H9 (cell line): ENCODE measurements at regions not wholly inside any gene's neighbourhood (a gene's known extent, or its start where the extent isn't known, plus 50 kb on each side); places are given as distances from the start of the nearest gene placed in this dataset.

Experiments used
- DNase-seq: peaks from one replicate; pipeline ENCODE4 v3.0.0-alpha.2; 2017
- H2AFZ ChIP-seq: one replicate; pipeline ENCODE4 v1.6.1; 2013; ENCODE audit warnings: mild to moderate bottlenecking, low read length, control low read depth, moderate library complexity
- H2AK5ac ChIP-seq: 2 replicates; pipeline ENCODE4 v1.6.1; 2013; ENCODE audit warnings: low read length, control low read depth, mixed read lengths; ENCODE audit not compliant: insufficient read length
- H2BK120ac ChIP-seq: one replicate; pipeline ENCODE4 v1.6.1; 2013; ENCODE audit warnings: low read depth, mild to moderate bottlenecking, low read length, control low read depth, inconsistent platforms; ENCODE audit not compliant: poor library complexity, severe bottlenecking
- H2BK12ac ChIP-seq: 2 replicates; pipeline ENCODE4 v1.6.1; 2013; ENCODE audit warnings: low read length, control low read depth, mixed read lengths, low read depth; ENCODE audit not compliant: insufficient read length
- H2BK15ac ChIP-seq: 2 replicates; pipeline ENCODE4 v1.6.1; 2013; ENCODE audit warnings: low read depth, low read length, control low read depth
- H2BK20ac ChIP-seq: one replicate; pipeline ENCODE4 v1.6.1; 2013; ENCODE audit warnings: low read depth, mild to moderate bottlenecking, low read length, control low read depth, inconsistent platforms; ENCODE audit not compliant: poor library complexity, severe bottlenecking
- H2BK5ac ChIP-seq: 2 replicates; pipeline ENCODE4 v1.6.1; 2013; ENCODE audit warnings: low read length, control low read depth, mixed read lengths; ENCODE audit not compliant: insufficient read length
- H3K14ac ChIP-seq: 2 replicates; pipeline ENCODE4 v1.6.1; 2013; ENCODE audit warnings: low read length, control low read depth; ENCODE audit not compliant: insufficient read depth
- H3K18ac ChIP-seq: 2 replicates; pipeline ENCODE4 v1.6.1; 2013; ENCODE audit warnings: low read depth, mild to moderate bottlenecking, mixed read lengths, low read length, control low read depth; ENCODE audit not compliant: insufficient read length
- H3K23ac ChIP-seq: 2 replicates; pipeline ENCODE4 v1.6.1; 2013; ENCODE audit warnings: low read length, control low read depth, mixed read lengths, low read depth; ENCODE audit not compliant: insufficient read length
- H3K23me2 ChIP-seq: 2 replicates; pipeline ENCODE4 v1.6.1; 2013; ENCODE audit warnings: low read depth, mild to moderate bottlenecking, mixed read lengths, low read length, control low read depth; ENCODE audit not compliant: insufficient read length, poor library complexity, severe bottlenecking
- H3K27ac ChIP-seq: 2 replicates; pipeline ENCODE4 v1.5.1; 2013; ENCODE audit warnings: low read length, control low read depth, mixed read lengths, low read depth; ENCODE audit not compliant: insufficient read length
- H3K27me3 ChIP-seq: 2 replicates; pipeline ENCODE4 v1.6.1; 2013; ENCODE audit warnings: low read length, control low read depth, inconsistent platforms; ENCODE audit not compliant: insufficient read depth
- H3K4ac ChIP-seq: 2 replicates; pipeline ENCODE4 v1.6.1; 2013; ENCODE audit warnings: low read depth, mild to moderate bottlenecking, control low read depth, inconsistent platforms, low read length, moderate library complexity
- H3K4me1 ChIP-seq: 2 replicates; pipeline ENCODE4 v1.6.1; 2013; ENCODE audit warnings: low read length, control low read depth, inconsistent platforms; ENCODE audit not compliant: insufficient read depth
- H3K4me2 ChIP-seq: 2 replicates; pipeline ENCODE4 v1.6.1; 2013; ENCODE audit warnings: low read length, control low read depth, mixed read lengths; ENCODE audit not compliant: insufficient read length, insufficient read depth
- H3K56ac ChIP-seq: 2 replicates; pipeline ENCODE4 v1.6.1; 2013; ENCODE audit warnings: low read depth, mild to moderate bottlenecking, mixed read lengths, low read length, control low read depth; ENCODE audit not compliant: insufficient read length
- H3K79me1 ChIP-seq: 2 replicates; pipeline ENCODE4 v1.6.1; 2013; ENCODE audit warnings: low read depth, mild to moderate bottlenecking, moderate library complexity, low read length, control low read depth, inconsistent platforms; ENCODE audit not compliant: insufficient read depth, poor library complexity, severe bottlenecking
- H3K79me2 ChIP-seq: 2 replicates; pipeline ENCODE4 v1.6.1; 2013; ENCODE audit warnings: low read length, control low read depth, inconsistent platforms; ENCODE audit not compliant: insufficient read depth
- H3K9ac ChIP-seq: 2 replicates; pipeline ENCODE4 v1.6.1; 2013; ENCODE audit warnings: low read length, control low read depth, mixed read lengths; ENCODE audit not compliant: insufficient read length; ENCODE audit errors: extremely low read depth
- H3K9me3 ChIP-seq: one replicate; pipeline ENCODE4 v1.6.1; 2013; ENCODE audit warnings: low read depth, low read length, inconsistent platforms; ENCODE audit not compliant: control insufficient read depth
- H3T11ph ChIP-seq: one replicate; pipeline ENCODE4 v1.6.1; 2013; ENCODE audit warnings: mild to moderate bottlenecking, low read length, control low read depth, inconsistent platforms
- H4K20me1 ChIP-seq: one replicate; pipeline ENCODE4 v1.6.1; 2013; ENCODE audit not compliant: control insufficient read depth, insufficient read length, insufficient read depth
- H4K5ac ChIP-seq: 2 replicates; pipeline ENCODE4 v1.6.1; 2013; ENCODE audit warnings: low read depth, mild to moderate bottlenecking, mixed read lengths, low read length, control low read depth; ENCODE audit not compliant: insufficient read length
- H4K8ac ChIP-seq: replicated peaks from 2 replicates; pipeline ENCODE4 v1.6.1; 2013; ENCODE audit warnings: low read length, control low read depth, mixed read lengths, low read depth; ENCODE audit not compliant: insufficient read length
- H4K91ac ChIP-seq: 2 replicates; pipeline ENCODE4 v1.6.1; 2013; ENCODE audit warnings: low read depth, mild to moderate bottlenecking, moderate library complexity, mixed read lengths, low read length, control low read depth; ENCODE audit not compliant: insufficient read length
- H3K27ac Mint-ChIP-seq, 3 experiments: 2 replicates in 2 of 3; 3 replicates in 1 of 3; pipeline ENCODE4 v1.8.0; 2020 to 2021; ENCODE audit warnings: mixed read lengths in 3 of 3, mild to moderate bottlenecking in 1 of 3, moderate library complexity in 1 of 3
- H3K27me3 Mint-ChIP-seq: 2 replicates; pipeline ENCODE4 v1.8.0; 2021; ENCODE audit warnings: low read depth, mild to moderate bottlenecking, moderate library complexity, mixed read lengths
- H3K36me3 Mint-ChIP-seq, 3 experiments: 2 replicates in 2 of 3; 3 replicates in 1 of 3; pipeline ENCODE4 v1.8.0; 2020 to 2021; ENCODE audit warnings: low read depth in 3 of 3, mixed read lengths in 3 of 3; ENCODE audit not compliant: insufficient read depth in 1 of 3
- H3K4me1 Mint-ChIP-seq, 2 experiments: 2 replicates each; pipeline ENCODE4 v1.8.0; 2020; ENCODE audit warnings: mixed read lengths in 2 of 2
- H3K4me3 Mint-ChIP-seq, 2 experiments: 2 replicates in 1 of 2; 3 replicates in 1 of 2; pipeline ENCODE4 v1.8.0; 2020 to 2021; ENCODE audit warnings: mild to moderate bottlenecking in 2 of 2, mixed read lengths in 2 of 2, moderate library complexity in 1 of 2
- H3K9me3 Mint-ChIP-seq, 2 experiments: 2 replicates in 1 of 2; 3 replicates in 1 of 2; pipeline ENCODE4 v1.8.0; 2020; ENCODE audit warnings: mild to moderate bottlenecking in 2 of 2, mixed read lengths in 2 of 2, moderate library complexity in 1 of 2
- CTCF ChIP-seq: fragments of 200-600 bp; sonication (generic); conservative IDR thresholded peaks from 3 replicates; pipeline ENCODE4 v1.8.0; 2021; ENCODE audit warnings: antibody characterized with exemption, mild to moderate bottlenecking
- WGBS: extraction: QIAGEN DNeasy Blood & Tissue Kit; methylation state at CpG from one replicate; pipeline ENCODE4 v1.1.7; 2013; ENCODE audit warnings: missing lambda C conversion rate, low lambda C conversion rate, mixed read lengths; ENCODE audit not compliant: insufficient read length; ENCODE audit errors: extremely low coverage; 5-methylcytosine and 5-hydroxymethylcytosine counted together

GRCh38 chr2:23268467-23269263, 116.3 kb upstream of the KLHL29 start:
- no peak overlapping the region for H2BK5ac ChIP-seq
- H3K9ac ChIP-seq = no peak overlapping the region
- no peak overlapping the region for H4K91ac ChIP-seq
- H3K4ac ChIP-seq = no peak overlapping the region
- no peaks in the 10 kb centered on the region for H3K79me2 ChIP-seq
- H3T11ph ChIP-seq = no peak overlapping the region
- Mint-ChIP-seq H3K27ac (no peak overlapping the region), H3K4me3 (no peak overlapping the region), H3K36me3 (no peaks in the 10 kb centered on the region), H3K4me1 (no peaks in the 10 kb centered on the region), H3K27me3 (no peaks in the 10 kb centered on the region; the same call in 1 of the 2 replicates), H3K9me3 (no peaks in the 10 kb centered on the region)
- no peak overlapping the region for H2AK5ac ChIP-seq
- no peaks in the 10 kb centered on the region for H3K4me1 ChIP-seq
- no peak overlapping the region for H2BK120ac ChIP-seq
- H4K5ac ChIP-seq = no peak overlapping the region
- no peak overlapping the region for H3K23ac ChIP-seq
- no peak overlapping the region for H3K27ac ChIP-seq
- H3K56ac ChIP-seq = no peak overlapping the region
- no peaks in the 10 kb centered on the region for H3K23me2 ChIP-seq
- no peak overlapping the region for H3K18ac ChIP-seq
- DNase-seq = no peak
- no peak overlapping the region for H3K14ac ChIP-seq
- H4K20me1 ChIP-seq = no peaks in the 10 kb centered on the region
- no peak overlapping the region for H2BK12ac ChIP-seq
- no CpG with 5 or more reads among the region's 3 CpGs for WGBS
- H3K4me2 ChIP-seq = no peak overlapping the region
- no peak overlapping the region for H2BK20ac ChIP-seq
- H4K8ac ChIP-seq = no peak overlapping the region
- no peak for TF ChIP-seq CTCF
- no peaks in the 10 kb centered on the region for H3K79me1 ChIP-seq
- no peak overlapping the region for H2BK15ac ChIP-seq
- no peaks in the 10 kb centered on the region for H3K27me3 ChIP-seq
- H2AFZ ChIP-seq = no peak overlapping the region
- H3K9me3 ChIP-seq = no peaks in the 10 kb centered on the region
